Neuronal stem cell (in vitro differentiated cells): ENCODE measurements at regions not wholly inside any gene's neighbourhood (a gene's known extent, or its start where the extent isn't known, plus 50 kb on each side); places are given as distances from the start of the nearest gene placed in this dataset.

Experiments
- DNase-seq: peaks from one replicate; pipeline ENCODE4 v3.0.0-alpha.2; 2013; ENCODE audit warnings: low spot score
- H2AFZ ChIP-seq: one replicate; pipeline ENCODE4 v1.6.1; 2013; ENCODE audit warnings: mild to moderate bottlenecking, low read length, inconsistent platforms
- H2AK5ac ChIP-seq: 2 replicates; pipeline ENCODE4 v1.6.1; 2013; ENCODE audit warnings: low read depth, mild to moderate bottlenecking, inconsistent platforms, low read length, moderate library complexity, mixed read lengths
- H2BK120ac ChIP-seq: 2 replicates; pipeline ENCODE4 v1.6.1; 2013; ENCODE audit warnings: low read depth, mild to moderate bottlenecking, inconsistent platforms, low read length, moderate library complexity, mixed read lengths
- H2BK12ac ChIP-seq: one replicate; pipeline ENCODE4 v1.6.1; 2013; ENCODE audit warnings: low read length, inconsistent platforms
- H2BK15ac ChIP-seq: 2 replicates; pipeline ENCODE4 v1.6.1; 2013; ENCODE audit warnings: mild to moderate bottlenecking, low read length, inconsistent platforms, mixed read lengths
- H2BK5ac ChIP-seq: one replicate; pipeline ENCODE4 v1.6.1; 2013; ENCODE audit warnings: inconsistent platforms, mild to moderate bottlenecking, low read length, moderate library complexity
- H3K14ac ChIP-seq: one replicate; pipeline ENCODE4 v1.6.1; 2013; ENCODE audit warnings: low read length, inconsistent platforms
- H3K18ac ChIP-seq: 2 replicates; pipeline ENCODE4 v1.6.1; 2013; ENCODE audit warnings: low read length, inconsistent platforms
- H3K23ac ChIP-seq: 2 replicates; pipeline ENCODE4 v1.6.1; 2013; ENCODE audit warnings: low read depth, mild to moderate bottlenecking, mixed read lengths, low read length, inconsistent platforms; ENCODE audit not compliant: poor library complexity
- H3K27ac ChIP-seq: replicated peaks from 3 replicates; pipeline ENCODE4 v1.5.1; 2013; ENCODE audit warnings: low read length, inconsistent platforms
- H3K27me3 ChIP-seq, 3 experiments: 2 replicates each; pipeline ENCODE4 v1.6.1; 2013; ENCODE audit warnings: low read length in 3 of 3, mild to moderate bottlenecking in 2 of 3, inconsistent platforms in 1 of 3, low read depth in 1 of 3, mixed read lengths in 1 of 3, moderate library complexity in 1 of 3; ENCODE audit not compliant: control insufficient read depth in 3 of 3, insufficient read depth in 3 of 3
- H3K36me3 ChIP-seq, 2 donors: replicated peaks in 1 of 2; 2 replicates each; pipeline ENCODE4 v1.6.1; 2013; ENCODE audit warnings: low read length in 2 of 2; ENCODE audit not compliant: control insufficient read depth in 2 of 2, insufficient read depth in 2 of 2
- H3K4ac ChIP-seq: 2 replicates; pipeline ENCODE4 v1.6.1; 2013; ENCODE audit warnings: inconsistent platforms, mild to moderate bottlenecking, low read length, moderate library complexity
- H3K4me1 ChIP-seq, 2 donors: 1 replicate in 1 of 2; 2 replicates in 1 of 2; pipeline ENCODE4 v1.6.1; 2013; ENCODE audit warnings: low read length in 2 of 2, low read depth in 1 of 2; ENCODE audit not compliant: control insufficient read depth in 2 of 2, insufficient read depth in 1 of 2
- H3K4me2 ChIP-seq: one replicate; pipeline ENCODE4 v1.6.1; 2013; ENCODE audit warnings: mild to moderate bottlenecking, low read length, inconsistent platforms; ENCODE audit not compliant: insufficient read depth, poor library complexity, severe bottlenecking
- H3K4me3 ChIP-seq, 2 donors: 2 replicates each; pipeline ENCODE4 v1.5.1; 2013; ENCODE audit warnings: low read length in 2 of 2, mild to moderate bottlenecking in 2 of 2, inconsistent platforms in 1 of 2, moderate library complexity in 1 of 2
- H3K79me1 ChIP-seq: one replicate; pipeline ENCODE4 v1.6.1; 2013; ENCODE audit warnings: low read depth, mild to moderate bottlenecking, inconsistent platforms, low read length, moderate library complexity
- H3K9ac ChIP-seq: one replicate; pipeline ENCODE4 v1.6.1; 2013; ENCODE audit warnings: mild to moderate bottlenecking, low read depth, low read length, inconsistent platforms; ENCODE audit not compliant: poor library complexity
- H3K9me3 ChIP-seq, 2 donors: replicated peaks in 1 of 2; 2 replicates each; pipeline versions ENCODE3 to v1.6.1; 2013; ENCODE audit warnings: low read length in 2 of 2, mild to moderate bottlenecking in 2 of 2, inconsistent platforms in 1 of 2, low read depth in 1 of 2, mixed read lengths in 1 of 2, moderate library complexity in 1 of 2; ENCODE audit not compliant: control insufficient read depth in 2 of 2, insufficient read depth in 1 of 2
- H4K8ac ChIP-seq: one replicate; pipeline ENCODE4 v1.6.1; 2013; ENCODE audit warnings: low read depth, mild to moderate bottlenecking, inconsistent platforms, low read length, moderate library complexity
- H4K91ac ChIP-seq: one replicate; pipeline ENCODE4 v1.6.1; 2013; ENCODE audit warnings: low read length, low read depth, mild to moderate bottlenecking, inconsistent platforms; ENCODE audit not compliant: poor library complexity
- WGBS, 2 donors: extraction: QIAGEN DNeasy Blood & Tissue Kit; methylation state at CpG; one replicate each; pipeline ENCODE4 v1.1.7; 2013; ENCODE audit warnings: missing lambda C conversion rate in 2 of 2, mixed read lengths in 1 of 2; ENCODE audit not compliant: insufficient read length in 2 of 2, insufficient replicate concordance in 1 of 2; ENCODE audit errors: extremely low coverage in 2 of 2; 5-methylcytosine and 5-hydroxymethylcytosine counted together

DNA sequence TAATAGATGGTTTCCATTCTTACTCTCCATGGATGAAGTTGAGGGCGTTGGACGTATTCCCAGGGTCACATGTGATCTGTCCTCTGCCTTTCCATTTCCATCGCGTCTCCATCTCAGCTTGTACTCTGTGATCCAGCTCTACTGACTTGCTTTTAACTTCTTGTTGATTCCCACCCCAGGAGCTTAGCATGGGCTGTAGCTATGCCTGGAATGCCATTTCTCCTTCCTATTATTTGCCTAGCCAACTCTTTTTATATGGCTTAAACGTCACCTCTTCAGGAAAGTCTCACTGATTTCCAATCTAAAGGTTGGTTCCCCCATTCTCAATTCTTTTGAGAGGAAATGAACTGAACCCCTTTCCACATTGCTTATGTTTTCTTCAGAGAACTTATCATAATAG lies 475.9 kb downstream of the XYLT1 start:
- Histone ChIP-seq H2BK12ac (no peak overlapping the region), H4K91ac (no peak overlapping the region), H3K14ac (no peak overlapping the region), H2BK15ac (no peak overlapping the region), H3K18ac (no peak overlapping the region), H3K23ac (no peak overlapping the region), H3K36me3 (no peaks in the 10 kb centered on the region), H3K27ac (no peak overlapping the region), H2AK5ac (no peak overlapping the region), H3K4ac (no peak overlapping the region), H4K8ac (no peak overlapping the region), H3K4me2 (no peak overlapping the region), H3K9me3 (no peaks in the 10 kb centered on the region), H3K4me1 (peaks cover 0 to 7% of the 10 kb centered on the region in 2 donors), H3K79me1 (no peaks in the 10 kb centered on the region), H3K27me3 (no peaks in the 10 kb centered on the region), H2AFZ (no peak overlapping the region), H2BK5ac (no peak overlapping the region), H3K4me3 (no peak overlapping the region), H2BK120ac (no peak overlapping the region), H3K9ac (no peak overlapping the region)
- no CpG with 5 or more reads among the region's 5 CpGs for WGBS, 2 donors
- DNase-seq = no peak

DNA sequence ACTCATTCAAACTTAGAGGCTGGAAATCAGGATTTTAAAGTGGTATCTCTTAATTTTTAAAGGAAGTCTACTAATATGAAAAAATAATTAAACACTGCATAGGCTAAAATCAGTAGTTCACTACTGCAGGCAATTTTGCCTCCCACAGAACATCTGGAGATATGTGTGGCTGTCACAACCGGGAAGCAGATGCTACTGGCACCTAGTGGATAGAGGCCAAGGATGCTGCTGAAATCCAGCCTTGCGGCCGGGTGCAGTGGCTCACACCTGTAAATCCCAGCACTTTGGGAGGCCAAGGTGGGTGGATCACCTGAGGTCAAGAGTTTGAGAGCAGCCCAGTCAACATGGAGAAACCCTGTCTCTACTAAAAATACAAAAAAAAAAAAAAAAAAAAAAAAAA lies 473.9 kb downstream of the XYLT1 start:
- Histone ChIP-seq H3K4me3 (no peak overlapping the region), H3K18ac (no peak overlapping the region), H3K9ac (no peak overlapping the region), H3K4ac (no peak overlapping the region), H3K4me2 (no peak overlapping the region), H2AFZ (no peak overlapping the region), H2BK15ac (no peak overlapping the region), H4K91ac (no peak overlapping the region), H3K27me3 (no peaks in the 10 kb centered on the region), H3K79me1 (no peaks in the 10 kb centered on the region), H3K23ac (no peak overlapping the region), H3K9me3 (no peaks in the 10 kb centered on the region), H3K4me1 (peaks cover 0 to 7% of the 10 kb centered on the region in 2 donors), H3K27ac (no peak overlapping the region), H3K36me3 (no peaks in the 10 kb centered on the region), H2AK5ac (no peak overlapping the region), H2BK5ac (no peak overlapping the region), H4K8ac (no peak overlapping the region), H3K14ac (no peak overlapping the region), H2BK12ac (no peak overlapping the region), H2BK120ac (no peak overlapping the region)
- no CpG with 5 or more reads among the region's 3 CpGs for WGBS, 2 donors
- DNase-seq = no peak

DNA sequence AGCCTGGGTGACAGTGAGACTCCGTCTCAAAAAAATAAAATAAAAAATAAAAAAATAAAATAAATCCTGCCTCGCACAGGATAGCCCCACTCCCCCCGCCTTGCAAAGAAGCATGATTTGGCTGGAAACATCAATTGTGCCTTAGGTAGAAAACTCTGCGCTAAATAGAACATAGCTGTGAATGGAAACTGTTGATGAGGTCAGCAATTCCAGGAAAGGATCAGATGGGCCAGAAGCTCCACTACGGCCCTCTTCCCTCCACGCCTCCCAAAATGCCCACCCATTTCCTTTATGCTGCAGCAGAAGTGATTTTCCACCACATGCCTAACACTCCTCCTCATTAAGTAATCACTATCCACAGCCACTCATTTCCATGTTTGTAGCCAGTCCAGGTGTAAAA lies 473.4 kb downstream of the XYLT1 start:
- Histone ChIP-seq H3K14ac (no peak overlapping the region), H3K4me1 (peaks cover 0 to 7% of the 10 kb centered on the region in 2 donors), H2AFZ (no peak overlapping the region), H3K27ac (no peak overlapping the region), H2BK15ac (no peak overlapping the region), H3K36me3 (no peaks in the 10 kb centered on the region), H3K4me3 (no peak overlapping the region), H3K9me3 (no peaks in the 10 kb centered on the region), H2BK12ac (no peak overlapping the region), H4K8ac (no peak overlapping the region), H3K9ac (no peak overlapping the region), H2BK120ac (no peak overlapping the region), H2AK5ac (no peak overlapping the region), H3K79me1 (no peaks in the 10 kb centered on the region), H3K18ac (no peak overlapping the region), H3K4me2 (no peak overlapping the region), H2BK5ac (no peak overlapping the region), H3K4ac (no peak overlapping the region), H3K23ac (no peak overlapping the region), H4K91ac (no peak overlapping the region), H3K27me3 (no peaks in the 10 kb centered on the region)
- DNase-seq = no peak
- WGBS, 2 donors = no CpG with 5 or more reads among the region's 6 CpGs

DNA sequence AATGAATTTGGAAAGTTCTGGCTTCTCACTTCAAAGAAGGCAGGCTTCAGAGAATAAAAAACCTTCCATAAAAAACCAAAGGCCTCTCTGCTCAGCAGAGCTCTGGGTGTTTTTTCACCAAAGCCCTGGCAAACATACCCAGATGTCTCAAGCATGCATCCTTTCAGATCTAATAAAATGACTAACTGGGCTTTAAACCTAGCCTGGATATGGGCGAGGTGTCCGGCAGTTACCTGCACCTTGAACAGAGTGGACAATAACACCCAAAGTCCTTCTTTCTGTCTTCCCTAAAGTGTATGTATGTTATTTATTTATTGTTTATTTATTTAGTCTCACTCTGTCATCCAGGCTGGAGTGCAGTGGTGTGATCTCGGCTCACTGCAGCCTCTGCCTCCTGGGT lies 469.3 kb downstream of the XYLT1 start:
- H3K4me2 ChIP-seq = no peak overlapping the region
- no peak overlapping the region for H3K18ac ChIP-seq
- no CpG with 5 or more reads among the region's 3 CpGs for WGBS, 2 donors
- H3K14ac ChIP-seq = no peak overlapping the region
- H2BK5ac ChIP-seq = no peak overlapping the region
- no peak overlapping the region for H3K9ac ChIP-seq
- H3K79me1 ChIP-seq = no peaks in the 10 kb centered on the region
- H3K27me3 ChIP-seq = no peaks in the 10 kb centered on the region
- no peak overlapping the region for H4K8ac ChIP-seq
- H2BK12ac ChIP-seq = no peak overlapping the region
- H3K4me1 ChIP-seq = peaks cover 0 to 2% of the 10 kb centered on the region in 2 donors
- H2BK15ac ChIP-seq = no peak overlapping the region
- no peak overlapping the region for H2AFZ ChIP-seq
- no peak overlapping the region for H4K91ac ChIP-seq
- H3K4ac ChIP-seq = no peak overlapping the region
- H3K36me3 ChIP-seq = no peaks in the 10 kb centered on the region
- H3K4me3 ChIP-seq = no peak overlapping the region
- no peak for DNase-seq
- H2BK120ac ChIP-seq = no peak overlapping the region
- no peak overlapping the region for H2AK5ac ChIP-seq
- no peaks in the 10 kb centered on the region for H3K9me3 ChIP-seq
- no peak overlapping the region for H3K23ac ChIP-seq
- no peak overlapping the region for H3K27ac ChIP-seq
